ENCODE measurements at regions not wholly inside any gene's neighbourhood (a gene's known extent, or its start where the extent isn't known, plus 50 kb on each side); places are given as distances from the start of the nearest gene placed in this dataset.

DNA sequence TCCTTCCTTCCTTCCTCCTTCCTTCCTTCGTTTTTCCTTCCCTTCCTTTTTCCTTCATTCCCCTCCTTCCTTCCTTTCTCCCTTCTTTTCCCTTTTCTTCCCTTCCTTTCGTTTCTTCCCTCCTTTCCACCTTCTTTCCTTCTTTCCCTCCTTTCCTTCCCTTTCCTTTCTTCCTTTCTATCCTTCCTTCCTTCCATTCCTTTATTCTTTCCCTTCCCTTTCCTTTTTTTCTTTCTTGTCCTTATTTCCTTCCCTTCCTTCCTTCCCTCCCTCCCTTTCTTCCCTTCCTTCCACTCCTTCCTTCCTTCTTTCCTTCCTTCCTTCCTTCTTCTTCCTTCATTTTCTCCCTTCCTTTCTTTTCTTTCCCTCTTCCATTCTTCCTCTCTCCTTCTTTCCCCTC, 394.6 kb downstream of the GABRB3 start:
- Histone ChIP-seq H3K36me3 (no peaks in the 10 kb centered on the region), H3K27ac (no peak overlapping the region), H3K4me3 (no peak overlapping the region), H3K9me3 (peaks cover 3 to 16% (median 14%) of the 10 kb centered on the region in 3 donors), H3K27me3 (no peaks in the 10 kb centered on the region), H3K4me1 (no peaks in the 10 kb centered on the region)
- TF ChIP-seq, protein P1, sequence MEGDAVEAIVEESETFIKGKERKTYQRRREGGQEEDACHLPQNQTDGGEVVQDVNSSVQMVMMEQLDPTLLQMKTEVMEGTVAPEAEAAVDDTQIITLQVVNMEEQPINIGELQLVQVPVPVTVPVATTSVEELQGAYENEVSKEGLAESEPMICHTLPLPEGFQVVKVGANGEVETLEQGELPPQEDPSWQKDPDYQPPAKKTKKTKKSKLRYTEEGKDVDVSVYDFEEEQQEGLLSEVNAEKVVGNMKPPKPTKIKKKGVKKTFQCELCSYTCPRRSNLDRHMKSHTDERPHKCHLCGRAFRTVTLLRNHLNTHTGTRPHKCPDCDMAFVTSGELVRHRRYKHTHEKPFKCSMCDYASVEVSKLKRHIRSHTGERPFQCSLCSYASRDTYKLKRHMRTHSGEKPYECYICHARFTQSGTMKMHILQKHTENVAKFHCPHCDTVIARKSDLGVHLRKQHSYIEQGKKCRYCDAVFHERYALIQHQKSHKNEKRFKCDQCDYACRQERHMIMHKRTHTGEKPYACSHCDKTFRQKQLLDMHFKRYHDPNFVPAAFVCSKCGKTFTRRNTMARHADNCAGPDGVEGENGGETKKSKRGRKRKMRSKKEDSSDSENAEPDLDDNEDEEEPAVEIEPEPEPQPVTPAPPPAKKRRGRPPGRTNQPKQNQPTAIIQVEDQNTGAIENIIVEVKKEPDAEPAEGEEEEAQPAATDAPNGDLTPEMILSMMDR (IDR thresholded peaks at IDR 0.05), result no peak
- DNase-seq, result no peak
- intact Hi-C loops (cut with DNase I; ENCODE audit: low total_unique reads), result no loop called here

DNA sequence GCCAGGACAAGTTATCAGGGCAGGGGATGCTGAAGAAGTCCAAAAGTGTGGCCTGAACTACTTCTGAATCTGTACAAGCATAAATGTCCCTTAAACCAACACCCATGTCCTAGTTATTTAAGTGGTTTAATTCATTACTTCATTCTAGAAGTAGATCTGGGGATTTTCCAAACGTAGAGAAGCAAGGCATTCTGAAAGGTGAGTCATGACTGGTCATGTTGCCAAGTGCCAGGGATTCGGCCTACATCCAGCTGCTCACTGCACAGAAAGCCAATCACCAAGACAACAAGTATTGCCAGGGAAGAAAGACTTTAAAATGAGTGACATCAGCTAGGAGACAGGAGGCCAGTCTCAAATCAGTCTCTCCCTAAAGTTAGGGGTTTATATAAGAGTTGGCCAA, 396.6 kb downstream of the GABRB3 start:
- Histone ChIP-seq H3K27ac (no peak overlapping the region), H3K36me3 (no peaks in the 10 kb centered on the region), H3K4me3 (no peak overlapping the region), H3K4me1 (no peaks in the 10 kb centered on the region), H3K27me3 (no peaks in the 10 kb centered on the region), H3K9me3 (peaks cover 3 to 16% (median 14%) of the 10 kb centered on the region in 3 donors)
- intact Hi-C loops (cut with DNase I; ENCODE audit: low total_unique reads), result no loop called here
- no peak for DNase-seq
- TF ChIP-seq, protein P1 (IDR thresholded peaks at IDR 0.05), result no peak

DNA sequence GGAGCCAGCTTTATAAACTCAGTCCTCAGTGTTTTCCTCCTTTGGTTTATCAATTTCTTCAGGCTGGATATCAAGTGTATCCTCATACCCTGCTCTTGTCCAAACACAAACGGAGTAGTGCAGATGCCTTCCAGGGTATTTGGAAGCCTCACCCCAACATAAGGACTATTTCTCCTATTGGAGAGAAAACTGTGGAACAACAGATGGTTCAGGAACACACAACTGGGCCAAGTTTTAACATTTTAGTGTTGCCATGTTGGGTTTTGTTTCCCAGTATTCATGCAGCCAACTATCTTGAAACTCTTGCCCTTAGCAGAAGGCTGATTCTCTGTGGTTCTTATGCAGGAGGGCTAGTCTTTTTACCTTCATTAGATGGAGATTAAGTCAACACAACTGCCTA, 398.1 kb downstream of the GABRB3 start:
- H3K4me3 ChIP-seq, result no peak overlapping the region
- peaks cover 3 to 16% (median 14%) of the 10 kb centered on the region in 3 donors for H3K9me3 ChIP-seq
- no peak overlapping the region for H3K27ac ChIP-seq
- no peaks in the 10 kb centered on the region for H3K4me1 ChIP-seq
- no peak for DNase-seq
- intact Hi-C loops (cut with DNase I; ENCODE audit: low total_unique reads), result no loop called here
- no peaks in the 10 kb centered on the region for H3K27me3 ChIP-seq
- TF ChIP-seq, protein P1 (IDR thresholded peaks at IDR 0.05), result no peak
- H3K36me3 ChIP-seq, result no peaks in the 10 kb centered on the region

DNA sequence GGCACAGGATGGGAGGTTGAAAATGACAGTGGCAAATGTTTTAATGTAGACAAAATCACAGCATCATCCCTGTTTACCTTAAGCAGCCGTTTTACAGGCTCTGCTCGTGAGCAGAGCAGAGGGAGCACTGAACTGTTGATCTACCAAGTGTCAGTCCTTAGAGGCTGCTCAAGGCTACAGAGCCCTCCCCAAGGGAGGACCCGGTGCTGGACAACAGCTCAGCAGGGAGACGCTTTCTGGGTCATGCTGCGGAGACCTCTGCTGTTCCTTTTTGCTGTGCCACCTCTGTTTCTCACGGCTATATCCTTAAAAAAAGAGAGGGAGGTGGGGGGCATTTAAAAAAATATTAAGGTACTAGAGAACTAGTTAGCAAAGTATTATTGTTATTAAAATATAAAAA, 400.2 kb downstream of the GABRB3 start:
- TF ChIP-seq, protein P1 (IDR thresholded peaks at IDR 0.05), result no peak
- Histone ChIP-seq H3K27ac (no peak overlapping the region), H3K4me1 (no peaks in the 10 kb centered on the region), H3K27me3 (no peaks in the 10 kb centered on the region), H3K4me3 (no peak overlapping the region), H3K36me3 (no peaks in the 10 kb centered on the region), H3K9me3 (peaks cover 3 to 16% (median 14%) of the 10 kb centered on the region in 3 donors)
- intact Hi-C loops (cut with DNase I; ENCODE audit: low total_unique reads), result no loop called here
- DNase-seq, result no peak

DNA sequence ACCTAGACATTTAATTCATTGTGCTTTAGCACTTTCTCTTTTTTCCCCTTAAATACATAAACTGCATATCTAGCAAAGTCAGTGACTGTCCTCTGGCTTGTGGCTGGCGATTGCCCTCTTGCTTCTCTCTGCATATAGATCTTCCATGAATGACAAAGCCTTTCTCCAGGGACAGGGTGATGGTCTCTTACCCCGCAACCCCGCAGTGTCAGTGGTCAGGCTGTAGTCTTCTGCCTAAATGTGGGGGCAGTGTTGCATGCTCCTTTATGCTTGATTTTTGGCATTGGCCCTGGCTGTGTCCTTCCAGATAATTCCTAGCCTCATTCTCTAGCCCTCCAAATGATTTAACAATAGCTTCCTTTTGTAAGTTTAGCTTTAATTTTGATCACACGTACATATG, 407.8 kb downstream of the GABRB3 start:
- Histone ChIP-seq H3K4me3 (no peak overlapping the region), H3K27me3 (no peaks in the 10 kb centered on the region), H3K27ac (no peak overlapping the region), H3K4me1 (no peaks in the 10 kb centered on the region), H3K36me3 (no peaks in the 10 kb centered on the region), H3K9me3 (no peaks in the 10 kb centered on the region)
- intact Hi-C loops (cut with DNase I; ENCODE audit: low total_unique reads), result no loop called here
- DNase-seq, result no peak
- TF ChIP-seq, protein P1 (IDR thresholded peaks at IDR 0.05), result no peak

DNA sequence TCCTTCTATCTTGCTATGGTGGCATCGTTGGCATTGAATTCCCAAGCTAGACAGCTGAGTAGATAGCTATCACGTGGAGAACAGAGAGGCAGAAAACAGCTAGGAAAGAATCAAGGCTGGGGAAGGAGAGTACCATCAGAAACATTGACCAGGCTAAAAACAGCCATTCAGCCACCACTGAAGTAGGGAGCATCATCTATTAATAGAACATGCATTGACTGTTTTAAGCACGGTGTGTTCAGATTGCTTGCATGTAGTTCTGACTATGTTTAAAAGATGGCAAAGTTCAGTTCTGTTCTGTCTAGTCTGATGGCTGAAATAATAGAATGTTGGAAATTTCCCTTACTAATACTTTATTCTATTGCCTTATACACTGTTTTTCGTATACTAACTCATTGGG, 413.0 kb downstream of the GABRB3 start:
- TF ChIP-seq, protein P1 (IDR thresholded peaks at IDR 0.05), result no peak
- H3K36me3 ChIP-seq, result no peaks in the 10 kb centered on the region
- H3K27ac ChIP-seq, result no peak overlapping the region
- DNase-seq, result no peak
- no peaks in the 10 kb centered on the region for H3K27me3 ChIP-seq
- intact Hi-C loops (cut with DNase I; ENCODE audit: low total_unique reads), result no loop called here
- H3K4me3 ChIP-seq, result no peak overlapping the region
- no peaks in the 10 kb centered on the region for H3K9me3 ChIP-seq
- H3K4me1 ChIP-seq, result no peaks in the 10 kb centered on the region
